HG02943 (cell line): ENCODE measurements at regions not wholly inside any gene's neighbourhood (a gene's known extent, or its start where the extent isn't known, plus 50 kb on each side); places are given as distances from the start of the nearest gene placed in this dataset.

ENCODE experiments used
- ATAC-seq: cut with Tn5 transposase; IDR thresholded peaks from one replicate; pipeline ENCODE4 v1.9.1; 2021; ENCODE audit warnings: mild to moderate bottlenecking, low read depth, moderate library complexity; ENCODE audit not compliant: unreplicated experiment

DNA sequence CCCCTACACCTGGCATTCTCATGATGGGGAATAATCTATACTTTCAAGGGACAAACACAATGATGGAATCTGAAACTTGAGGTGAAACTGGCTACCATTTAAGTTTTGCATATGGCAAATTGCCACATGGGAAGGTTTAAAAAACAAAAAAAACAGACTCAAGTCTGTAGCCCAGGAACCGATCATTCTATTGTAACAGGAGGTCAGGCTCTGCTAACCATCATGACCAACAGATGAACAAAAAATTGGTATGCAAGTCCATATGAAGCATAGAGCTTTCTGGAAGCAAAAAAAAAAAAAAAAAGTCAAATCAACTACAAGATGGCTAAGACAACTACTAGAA lies 594.3 kb upstream of the DIPK2B start:
- no peak for ATAC-seq

- no peak for ATAC-seq
These were observed 593.8 kb upstream of the DIPK2B start for GRCh38 chrX:45794323-45794994.

DNA sequence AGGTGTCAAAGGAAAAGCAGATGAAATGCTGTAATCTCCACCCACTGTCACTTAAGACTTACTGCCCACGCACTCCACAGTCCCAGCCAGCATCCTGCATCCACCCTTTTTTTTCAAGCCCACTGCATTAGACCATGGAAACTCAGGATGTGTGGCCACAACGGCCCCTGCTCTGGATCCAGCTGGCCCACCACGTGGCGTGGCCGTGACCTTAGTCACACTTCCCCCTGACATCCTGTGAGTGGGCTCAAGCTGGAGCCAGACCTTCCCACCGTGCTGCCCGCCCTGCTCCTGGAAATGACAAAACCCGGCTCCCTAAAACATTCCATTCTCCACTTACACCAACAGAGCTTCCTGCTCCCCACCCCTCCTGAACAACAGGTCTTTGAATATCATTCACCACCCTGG lies 588.3 kb upstream of the DIPK2B start:
- ATAC-seq = no peak

- ATAC-seq = no peak
These were observed 587.6 kb upstream of the DIPK2B start for GRCh38 chrX:45788315-45788714.

- ATAC-seq = no peak
These were observed 583.9 kb upstream of the DIPK2B start for GRCh38 chrX:45784590-45784989.

GRCh38 chrX:45783002-45783401 lies 582.3 kb upstream of the DIPK2B start:
- no peak for ATAC-seq

GRCh38 chrX:45781901-45782553 lies 581.4 kb upstream of the DIPK2B start:
- no peak for ATAC-seq

DNA sequence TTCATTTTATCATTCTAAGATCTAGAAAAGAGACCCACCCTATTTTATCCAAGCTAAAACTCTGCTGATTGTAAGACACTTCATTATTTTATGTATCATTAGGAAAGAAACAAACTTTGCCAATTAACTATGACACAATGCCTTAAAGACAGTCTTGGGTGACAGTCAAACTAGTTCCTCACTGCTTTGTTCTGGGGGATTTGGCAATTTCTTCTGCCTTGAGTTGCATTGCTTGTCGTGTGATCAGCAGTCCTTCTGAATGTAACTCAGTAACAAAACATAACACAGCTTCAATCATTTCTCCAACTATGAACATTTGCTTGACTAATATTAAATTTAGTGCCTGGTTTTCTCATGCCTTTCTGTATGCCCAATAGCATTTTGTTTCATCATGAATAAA lies 577.9 kb upstream of the DIPK2B start:
- no peak for ATAC-seq

DNA sequence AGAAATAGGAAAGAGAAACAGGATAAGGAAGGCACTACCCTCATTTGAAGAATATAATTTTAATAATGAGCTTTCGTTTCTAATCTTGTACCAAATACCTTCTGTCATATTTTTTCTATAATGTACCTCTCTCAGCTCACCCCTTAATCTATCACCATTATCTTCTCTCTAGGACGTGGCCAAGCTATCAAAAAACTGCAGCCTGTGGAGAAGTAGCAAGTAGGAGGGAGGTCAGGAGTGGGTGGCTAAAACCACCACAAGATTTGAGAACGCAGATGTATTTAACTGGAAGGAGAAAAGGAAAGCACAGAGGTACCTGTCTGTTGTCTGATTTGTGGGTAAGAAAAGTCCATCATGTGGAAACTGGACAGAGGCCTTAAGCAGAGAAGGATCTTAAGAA lies 576.7 kb upstream of the DIPK2B start:
- no peak for ATAC-seq

- ATAC-seq = no peak
These were observed 574.8 kb upstream of the DIPK2B start for GRCh38 chrX:45775468-45775867.

GRCh38 chrX:45774961-45775360 lies 574.3 kb upstream of the DIPK2B start:
- no peak for ATAC-seq

DNA sequence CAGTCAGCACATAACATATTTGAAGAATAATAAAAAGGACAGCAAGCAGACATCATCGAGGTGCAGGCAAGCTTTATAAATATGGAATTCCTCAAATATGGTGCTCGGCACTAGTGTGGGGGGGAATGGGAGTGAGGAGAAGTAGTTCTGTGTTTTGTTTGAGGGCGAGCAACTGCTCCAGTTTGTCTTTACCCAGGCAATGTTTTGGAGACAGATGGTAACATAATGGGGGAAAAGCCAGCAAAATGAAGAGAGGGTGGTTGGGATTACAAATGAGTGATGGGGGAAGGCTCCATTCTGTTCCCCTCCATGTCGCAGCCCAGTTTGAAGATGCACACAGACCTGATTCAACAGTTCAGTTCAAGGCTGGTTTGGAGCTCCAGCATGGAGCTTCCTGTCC lies 572.9 kb upstream of the DIPK2B start:
- no peak for ATAC-seq

- ATAC-seq = no peak
These were observed 571.1 kb upstream of the DIPK2B start for GRCh38 chrX:45771560-45772340.

DNA sequence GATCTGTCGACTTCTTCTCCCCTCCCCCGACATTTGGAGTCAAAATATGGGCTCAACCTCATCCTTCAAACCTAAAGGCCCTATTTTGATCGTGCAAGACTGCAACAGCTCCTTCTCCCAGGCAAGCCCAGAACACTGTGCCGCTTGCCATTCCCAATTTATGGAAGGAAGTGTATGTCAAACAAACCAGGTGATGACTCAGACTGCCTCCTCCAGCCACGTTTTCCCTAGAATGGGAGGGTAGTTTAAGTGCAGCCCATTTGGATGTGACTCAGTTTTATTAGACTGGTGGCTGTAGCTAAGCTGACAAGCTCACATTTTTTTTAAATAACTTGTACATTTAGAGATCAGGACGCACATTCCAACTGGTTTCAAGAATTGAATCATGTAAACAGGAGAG lies 570.4 kb upstream of the DIPK2B start:
- no peak for ATAC-seq

- peak; percentile 63 for ATAC-seq
These were observed 569.3 kb upstream of the DIPK2B start for GRCh38 chrX:45769761-45770582.

- no peak for ATAC-seq
These were observed 568.1 kb upstream of the DIPK2B start for GRCh38 chrX:45768666-45769236.

DNA sequence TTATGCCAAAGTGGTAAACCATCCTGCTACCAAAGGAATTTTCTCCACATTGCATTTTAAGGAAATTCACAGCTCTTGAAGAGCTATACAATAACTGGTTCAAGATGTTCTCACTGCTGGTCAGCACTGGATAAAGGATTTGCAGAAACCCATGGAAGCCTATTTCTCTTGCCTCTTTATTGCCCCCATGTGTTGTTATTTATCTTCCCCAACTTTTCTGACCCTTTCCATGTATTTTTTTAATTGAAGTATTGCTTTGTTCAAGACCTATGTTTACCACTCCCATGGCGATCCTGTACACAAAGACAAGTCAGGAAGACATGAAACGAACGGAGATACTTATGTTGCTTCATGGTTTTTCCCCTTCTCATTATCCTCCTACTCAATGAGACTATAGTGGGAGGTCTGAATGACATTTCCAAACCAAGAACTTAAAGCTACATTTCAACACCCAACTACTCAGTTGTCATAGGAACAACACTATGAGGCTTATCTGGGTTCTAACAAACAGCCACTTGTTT lies 566.4 kb upstream of the DIPK2B start:
- no peak for ATAC-seq

DNA sequence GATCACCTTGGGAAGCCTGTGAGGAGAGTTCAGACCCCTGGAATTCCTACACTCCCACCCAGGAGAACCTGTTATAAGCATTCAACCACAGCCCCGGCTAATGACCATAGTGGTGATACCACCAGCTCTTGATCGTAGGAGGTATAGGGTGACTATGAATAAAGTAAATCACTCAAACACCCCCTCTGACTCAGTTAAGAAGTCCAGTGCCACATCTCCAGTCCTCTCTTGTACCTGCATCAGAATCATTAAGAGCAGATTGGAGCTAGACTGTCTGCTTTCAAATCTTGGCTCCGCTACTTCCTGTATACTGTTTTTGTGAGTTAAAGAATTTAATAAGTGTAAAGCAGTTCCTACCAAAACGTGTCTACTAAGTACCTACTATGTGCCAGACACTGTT lies 565.1 kb upstream of the DIPK2B start:
- ATAC-seq = no peak

- no peak for ATAC-seq
These were observed 564.6 kb upstream of the DIPK2B start for GRCh38 chrX:45765281-45765680.
